ENCODE measurements at regions not wholly inside any gene's neighbourhood (a gene's known extent, or its start where the extent isn't known, plus 50 kb on each side); places are given as distances from the start of the nearest gene placed in this dataset.
"Not testable (repeated sequence)": the region's sequence is repeated elsewhere in the genome, so short reads cannot be mapped to it uniquely, and the experiment has no call there.

GRCh38 chr6:105691081-105691480 lies 288.2 kb upstream of the PREP start:
- no peak overlapping the region for H3K27ac ChIP-seq (ENCODE audit: low read depth, low read length)
- H2AFZ ChIP-seq (ENCODE audit: low read depth, low read length, severe bottlenecking): no peak overlapping the region
- no peaks in the 10 kb centered on the region for H3K9me2 ChIP-seq (replicated peaks; ENCODE audit: insufficient read depth, low read length)
- no peaks in the 10 kb centered on the region for H4K20me1 ChIP-seq (ENCODE audit: low read depth, low read length)
- no peak for TF ChIP-seq EZH2phosphoT487 (conservative IDR thresholded peaks at IDR 0.05; ENCODE audit: low read length)
- TF ChIP-seq, protein P1, sequence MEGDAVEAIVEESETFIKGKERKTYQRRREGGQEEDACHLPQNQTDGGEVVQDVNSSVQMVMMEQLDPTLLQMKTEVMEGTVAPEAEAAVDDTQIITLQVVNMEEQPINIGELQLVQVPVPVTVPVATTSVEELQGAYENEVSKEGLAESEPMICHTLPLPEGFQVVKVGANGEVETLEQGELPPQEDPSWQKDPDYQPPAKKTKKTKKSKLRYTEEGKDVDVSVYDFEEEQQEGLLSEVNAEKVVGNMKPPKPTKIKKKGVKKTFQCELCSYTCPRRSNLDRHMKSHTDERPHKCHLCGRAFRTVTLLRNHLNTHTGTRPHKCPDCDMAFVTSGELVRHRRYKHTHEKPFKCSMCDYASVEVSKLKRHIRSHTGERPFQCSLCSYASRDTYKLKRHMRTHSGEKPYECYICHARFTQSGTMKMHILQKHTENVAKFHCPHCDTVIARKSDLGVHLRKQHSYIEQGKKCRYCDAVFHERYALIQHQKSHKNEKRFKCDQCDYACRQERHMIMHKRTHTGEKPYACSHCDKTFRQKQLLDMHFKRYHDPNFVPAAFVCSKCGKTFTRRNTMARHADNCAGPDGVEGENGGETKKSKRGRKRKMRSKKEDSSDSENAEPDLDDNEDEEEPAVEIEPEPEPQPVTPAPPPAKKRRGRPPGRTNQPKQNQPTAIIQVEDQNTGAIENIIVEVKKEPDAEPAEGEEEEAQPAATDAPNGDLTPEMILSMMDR (IDR thresholded peaks at IDR 0.05; ENCODE audit: insufficient read depth, low read length, poor library complexity, severe bottlenecking): no peak
- H3F3A ChIP-seq (ENCODE audit: insufficient read depth): no peaks in the 10 kb centered on the region
- no peaks in the 10 kb centered on the region for H3K9me3 ChIP-seq (ENCODE audit: insufficient read depth, low read length)
- H3K27me3 ChIP-seq (ENCODE audit: low read length): no peaks in the 10 kb centered on the region
- H3K36me3 ChIP-seq (ENCODE audit: low read length): no peaks in the 10 kb centered on the region
- H3K79me2 ChIP-seq (ENCODE audit: insufficient read depth, low read length): no peaks in the 10 kb centered on the region
- H3K4me3 ChIP-seq (ENCODE audit: insufficient read depth, low read length, poor library complexity, severe bottlenecking): no peak overlapping the region
- no peak overlapping the region for H3K4me2 ChIP-seq (ENCODE audit: low read depth, low read length, poor library complexity, severe bottlenecking)
- no peak overlapping the region for H3K9ac ChIP-seq (ENCODE audit: low read length)

GRCh38 chr6:105688573-105688972 lies 285.7 kb upstream of the PREP start:
- Histone ChIP-seq H3K9ac (ENCODE audit: low read length) (no peak overlapping the region), H3K36me3 (ENCODE audit: low read length) (no peaks in the 10 kb centered on the region), H3K4me2 (ENCODE audit: low read depth, low read length, poor library complexity, severe bottlenecking) (no peak overlapping the region), H3K9me2 (replicated peaks; ENCODE audit: insufficient read depth, low read length) (no peaks in the 10 kb centered on the region), H3K27me3 (ENCODE audit: low read length) (no peaks in the 10 kb centered on the region), H3K79me2 (ENCODE audit: insufficient read depth, low read length) (no peaks in the 10 kb centered on the region), H3K9me3 (ENCODE audit: insufficient read depth, low read length) (no peaks in the 10 kb centered on the region), H3K4me3 (ENCODE audit: insufficient read depth, low read length, poor library complexity, severe bottlenecking) (no peak overlapping the region), H3F3A (ENCODE audit: insufficient read depth) (no peaks in the 10 kb centered on the region), H4K20me1 (ENCODE audit: low read depth, low read length) (no peaks in the 10 kb centered on the region), H2AFZ (ENCODE audit: low read depth, low read length, severe bottlenecking) (no peak overlapping the region), H3K27ac (ENCODE audit: low read depth, low read length) (no peak overlapping the region)
- TF ChIP-seq, protein P1 (IDR thresholded peaks at IDR 0.05; ENCODE audit: insufficient read depth, low read length, poor library complexity, severe bottlenecking): no peak
- no peak for TF ChIP-seq EZH2phosphoT487 (conservative IDR thresholded peaks at IDR 0.05; ENCODE audit: low read length)

- not testable (repeated sequence) for H3K27ac ChIP-seq (ENCODE audit: low read depth, low read length); H2AFZ ChIP-seq (ENCODE audit: low read depth, low read length, severe bottlenecking); H3K9me2 ChIP-seq (replicated peaks; ENCODE audit: insufficient read depth, low read length); H3K4me2 ChIP-seq (ENCODE audit: low read depth, low read length, poor library complexity, severe bottlenecking); H3K36me3 ChIP-seq (ENCODE audit: low read length); H3F3A ChIP-seq (ENCODE audit: insufficient read depth); H3K9ac ChIP-seq (ENCODE audit: low read length); H3K9me3 ChIP-seq (ENCODE audit: insufficient read depth, low read length); H4K20me1 ChIP-seq (ENCODE audit: low read depth, low read length); H3K4me3 ChIP-seq (ENCODE audit: insufficient read depth, low read length, poor library complexity, severe bottlenecking); H3K79me2 ChIP-seq (ENCODE audit: insufficient read depth, low read length); H3K27me3 ChIP-seq (ENCODE audit: low read length)
These were observed 283.9 kb upstream of the PREP start for GRCh38 chr6:105686793-105687192.

DNA sequence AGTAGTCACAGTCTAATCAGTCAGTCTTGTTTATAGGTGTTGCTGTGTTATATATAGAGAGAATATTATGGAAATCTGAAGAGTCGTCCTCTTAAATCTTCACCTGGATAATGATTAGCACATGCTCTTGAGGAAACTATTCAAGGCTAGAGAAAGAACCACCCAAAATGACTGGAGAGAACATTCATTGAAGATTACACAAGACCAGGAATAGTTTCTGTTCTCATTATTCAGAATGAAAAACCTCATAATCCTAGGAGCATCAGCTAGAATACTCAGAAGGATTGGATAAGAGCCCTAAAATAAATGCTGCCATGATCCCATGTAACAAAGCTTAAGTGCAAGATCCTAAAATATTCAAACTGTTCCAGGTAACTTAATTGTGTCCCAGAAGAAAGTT lies 278.2 kb upstream of the PREP start:
- H3K9me3 ChIP-seq (ENCODE audit: insufficient read depth, low read length): no peaks in the 10 kb centered on the region
- H4K20me1 ChIP-seq (ENCODE audit: low read depth, low read length): no peaks in the 10 kb centered on the region
- TF ChIP-seq EZH2phosphoT487 (conservative IDR thresholded peaks at IDR 0.05; ENCODE audit: low read length): no peak
- TF ChIP-seq, protein P1 (IDR thresholded peaks at IDR 0.05; ENCODE audit: insufficient read depth, low read length, poor library complexity, severe bottlenecking): no peak
- no peak overlapping the region for H3K4me3 ChIP-seq (ENCODE audit: insufficient read depth, low read length, poor library complexity, severe bottlenecking)
- no peaks in the 10 kb centered on the region for H3K9me2 ChIP-seq (replicated peaks; ENCODE audit: insufficient read depth, low read length)
- no peak overlapping the region for H3K9ac ChIP-seq (ENCODE audit: low read length)
- H3K27me3 ChIP-seq (ENCODE audit: low read length): no peaks in the 10 kb centered on the region
- H3F3A ChIP-seq (ENCODE audit: insufficient read depth): no peaks in the 10 kb centered on the region
- H3K4me2 ChIP-seq (ENCODE audit: low read depth, low read length, poor library complexity, severe bottlenecking): no peak overlapping the region
- no peak overlapping the region for H3K27ac ChIP-seq (ENCODE audit: low read depth, low read length)
- no peaks in the 10 kb centered on the region for H3K79me2 ChIP-seq (ENCODE audit: insufficient read depth, low read length)
- no peaks in the 10 kb centered on the region for H3K36me3 ChIP-seq (ENCODE audit: low read length)
- no peak overlapping the region for H2AFZ ChIP-seq (ENCODE audit: low read depth, low read length, severe bottlenecking)
